A673 (cell line): ENCODE measurements at regions not wholly inside any gene's neighbourhood (a gene's known extent, or its start where the extent isn't known, plus 50 kb on each side); places are given as distances from the start of the nearest gene placed in this dataset.
A peak's percentile ranks its signal among the peaks of the same experiment; 100 is the strongest.

Source experiments
- BruUV-seq: library from RNA; stranded (reverse); fragments of 400-500 nt; replicated peaks from 2 replicates; lab custom pipeline; 2021; lab: Mats Ljungman, UMichigan
- CTCF ChIA-PET: fragments of 300-600 bp; sonication (Branson Sonifier 250); formaldehyde crosslinking; loops from one replicate; lab custom pipeline; 2022; ENCODE audit warnings: antibody characterized with exemption; lab: Charles Lee
- POLR2A ChIA-PET: fragments of 300-600 bp; sonication (Branson Sonifier 250); formaldehyde crosslinking; loops from one replicate; lab custom pipeline; 2022; ENCODE audit warnings: antibody characterized with exemption; ENCODE audit not compliant: low non-redundant PET; lab: Charles Lee
- DNase-seq: peaks from one replicate; pipeline ENCODE4 v3.0.0-alpha.2; 2015; ENCODE audit warnings: low spot score
- H3K27ac ChIP-seq: fragments of 200-600 bp; sonication (generic); 2 replicates; pipeline ENCODE4 v1.5.1; 2016; ENCODE audit warnings: mixed run types, low read depth, mild to moderate bottlenecking, mixed read lengths, antibody characterized with exemption, low read length; ENCODE audit not compliant: poor library complexity, severe bottlenecking
- H3K27me3 ChIP-seq: fragments of 200-600 bp; sonication (generic); replicated peaks from 2 replicates; pipeline ENCODE4 v1.6.1; 2017; ENCODE audit warnings: mixed run types, low read depth, mild to moderate bottlenecking, mixed read lengths, antibody characterized with exemption, low read length; ENCODE audit not compliant: insufficient read depth, poor library complexity
- H3K36me3 ChIP-seq: fragments of 200-600 bp; sonication (generic); 2 replicates; pipeline ENCODE4 v1.6.1; 2016; ENCODE audit warnings: mixed run types, mild to moderate bottlenecking, mixed read lengths, antibody characterized with exemption, low read length; ENCODE audit not compliant: insufficient read depth, poor library complexity, severe bottlenecking
- H3K4me1 ChIP-seq: fragments of 200-600 bp; sonication (generic); 2 replicates; pipeline ENCODE4 v1.6.1; 2017; ENCODE audit warnings: mixed run types, mild to moderate bottlenecking, mixed read lengths, antibody characterized with exemption, low read length; ENCODE audit not compliant: insufficient read depth, poor library complexity, severe bottlenecking
- H3K4me3 ChIP-seq: fragments of 200-600 bp; sonication (generic); 2 replicates; pipeline ENCODE4 v1.5.1; 2016; ENCODE audit warnings: low read depth, mixed run types, mild to moderate bottlenecking, mixed read lengths, low read length; ENCODE audit not compliant: poor library complexity, severe bottlenecking
- H3K9me3 ChIP-seq: fragments of 200-600 bp; sonication (generic); 2 replicates; pipeline ENCODE4 v1.6.1; 2016; ENCODE audit warnings: mixed run types, low read depth, mild to moderate bottlenecking, mixed read lengths, antibody characterized with exemption, low read length; ENCODE audit not compliant: poor library complexity, severe bottlenecking
- CTCF ChIP-seq: fragments of 300-800, 200-600 bp; sonication (generic); conservative IDR thresholded peaks from 2 replicates; pipeline ENCODE4 v1.5.1; 2017; ENCODE audit warnings: low read depth, mild to moderate bottlenecking, antibody characterized with exemption, low read length, moderate library complexity, mixed read lengths
- EZH2 ChIP-seq: fragments of 200-600 bp; sonication (generic); IDR thresholded peaks from 2 replicates; pipeline ENCODE4 v1.6.1; 2017; ENCODE audit warnings: borderline replicate concordance, low read depth, mild to moderate bottlenecking, mixed read lengths, antibody characterized with exemption, low read length; ENCODE audit not compliant: poor library complexity, severe bottlenecking
- intact Hi-C: fragments of 100-400 bp; cut with micrococcal nuclease; formaldehyde crosslinking; loops from one replicate; pipeline ENCODE4 v1.10.0; 2022; ENCODE audit not compliant: unreplicated experiment

GRCh38 chr5:44605926-44606325 lies 202.8 kb upstream of the MRPS30 start:
- Histone ChIP-seq H3K4me3 (no peak overlapping the region), H3K27me3 (no peaks in the 10 kb centered on the region), H3K9me3 (no peaks in the 10 kb centered on the region), H3K27ac (no peak overlapping the region), H3K36me3 (no peaks in the 10 kb centered on the region), H3K4me1 (no peaks in the 10 kb centered on the region)
- TF ChIP-seq CTCF, result no peak
- no peak for TF ChIP-seq EZH2
- ChIA-PET POLR2A (no interaction called here), CTCF (no interaction called here)
- intact Hi-C loops, result no loop called here
- BruUV-seq, result no TSS peak
- DNase-seq, result no peak

- H3K4me3 ChIP-seq, result no peak overlapping the region
- H3K27me3 ChIP-seq, result no peaks in the 10 kb centered on the region
- DNase-seq, result peak; percentile 3
- H3K27ac ChIP-seq, result no peak overlapping the region
- BruUV-seq, result no TSS peak
- intact Hi-C loops, result no loop called here
- CTCF ChIA-PET, result interaction anchor here (0.6 to 1.2 kb wide), 2 partner anchors 465 to 972 kb away, joined by 3 to 4 read pairs; no protein-coding TSS in a partner anchor
- no peaks in the 10 kb centered on the region for H3K36me3 ChIP-seq
- H3K9me3 ChIP-seq, result no peaks in the 10 kb centered on the region
- no peaks in the 10 kb centered on the region for H3K4me1 ChIP-seq
- TF ChIP-seq CTCF (no peak; the same call in 1 of the 2 replicates), EZH2 (no peak)
- POLR2A ChIA-PET, result no interaction called here
Observed at GRCh38 chr5:44603496-44604272, 205.1 kb upstream of the MRPS30 start.

- no peaks in the 10 kb centered on the region for H3K9me3 ChIP-seq
- no peaks in the 10 kb centered on the region for H3K36me3 ChIP-seq
- no TSS peak for BruUV-seq
- H3K4me3 ChIP-seq, result no peak overlapping the region
- H3K27ac ChIP-seq, result no peak overlapping the region
- TF ChIP-seq CTCF, result no peak
- no peak for TF ChIP-seq EZH2
- H3K4me1 ChIP-seq, result no peaks in the 10 kb centered on the region
- CTCF ChIA-PET, result no interaction called here
- POLR2A ChIA-PET, result no interaction called here
- intact Hi-C loops, result no loop called here
- no peaks in the 10 kb centered on the region for H3K27me3 ChIP-seq
- no peak for DNase-seq
Observed at GRCh38 chr5:44574678-44575077, 185.5 kb upstream of the FGF10 start.
